B cell (primary cell): ENCODE measurements at regions not wholly inside any gene's neighbourhood (a gene's known extent, or its start where the extent isn't known, plus 50 kb on each side); places are given as distances from the start of the nearest gene placed in this dataset.

Experiments used
- EZH2 ChIP-seq: IDR thresholded peaks from 2 replicates; pipeline ENCODE4 v1.6.1; 2012; ENCODE audit warnings: borderline replicate concordance, low read depth, mild to moderate bottlenecking, moderate library complexity, low read length; ENCODE audit not compliant: insufficient read depth, poor library complexity, severe bottlenecking
- TF ChIP-seq, protein P1 (sequence below): fragments of 200-600 bp; IDR thresholded peaks from one replicate; pipeline ENCODE4 v1.8.0; 2022; ENCODE audit warnings: antibody characterized with exemption, mild to moderate bottlenecking

DNA sequence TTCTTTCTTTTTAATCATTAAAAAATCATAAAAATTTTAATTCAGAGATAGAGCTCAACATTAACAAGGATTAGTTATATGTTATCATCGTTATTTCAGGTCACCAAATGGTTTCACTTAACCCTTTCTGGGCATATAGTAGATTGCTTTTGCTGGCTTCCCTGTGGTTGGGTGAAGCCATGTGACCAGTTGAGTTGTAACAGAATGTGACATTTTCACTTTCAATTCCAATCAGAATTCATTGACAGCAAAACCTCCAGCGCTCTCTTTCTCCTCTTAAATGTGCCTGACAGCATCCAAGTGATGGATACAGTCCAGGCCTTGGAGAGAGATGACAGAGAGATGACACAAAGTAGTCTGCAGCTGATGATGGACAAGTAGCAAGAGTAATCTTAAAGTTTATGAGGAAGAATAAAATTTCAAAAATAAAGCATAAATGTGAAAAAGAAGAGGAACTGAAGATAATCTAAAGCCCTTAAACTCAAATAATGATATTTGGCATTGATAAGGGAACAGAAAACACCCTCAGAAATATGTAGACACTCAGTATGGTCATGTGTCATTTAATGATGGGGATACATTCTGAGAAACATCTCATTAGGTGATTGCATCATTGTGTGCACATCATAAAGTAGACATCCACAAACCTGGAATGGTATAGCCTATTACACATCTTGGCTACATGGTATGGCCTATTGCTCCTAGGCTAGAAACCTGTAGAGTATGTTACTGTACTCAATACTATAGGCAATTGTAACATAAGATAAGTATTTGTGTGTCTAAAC lies 92.3 kb upstream of the QRFPR start:
- TF ChIP-seq EZH2 = no peak
- TF ChIP-seq, protein P1, sequence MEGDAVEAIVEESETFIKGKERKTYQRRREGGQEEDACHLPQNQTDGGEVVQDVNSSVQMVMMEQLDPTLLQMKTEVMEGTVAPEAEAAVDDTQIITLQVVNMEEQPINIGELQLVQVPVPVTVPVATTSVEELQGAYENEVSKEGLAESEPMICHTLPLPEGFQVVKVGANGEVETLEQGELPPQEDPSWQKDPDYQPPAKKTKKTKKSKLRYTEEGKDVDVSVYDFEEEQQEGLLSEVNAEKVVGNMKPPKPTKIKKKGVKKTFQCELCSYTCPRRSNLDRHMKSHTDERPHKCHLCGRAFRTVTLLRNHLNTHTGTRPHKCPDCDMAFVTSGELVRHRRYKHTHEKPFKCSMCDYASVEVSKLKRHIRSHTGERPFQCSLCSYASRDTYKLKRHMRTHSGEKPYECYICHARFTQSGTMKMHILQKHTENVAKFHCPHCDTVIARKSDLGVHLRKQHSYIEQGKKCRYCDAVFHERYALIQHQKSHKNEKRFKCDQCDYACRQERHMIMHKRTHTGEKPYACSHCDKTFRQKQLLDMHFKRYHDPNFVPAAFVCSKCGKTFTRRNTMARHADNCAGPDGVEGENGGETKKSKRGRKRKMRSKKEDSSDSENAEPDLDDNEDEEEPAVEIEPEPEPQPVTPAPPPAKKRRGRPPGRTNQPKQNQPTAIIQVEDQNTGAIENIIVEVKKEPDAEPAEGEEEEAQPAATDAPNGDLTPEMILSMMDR = no peak
